ENCODE measurements at regions not wholly inside any gene's neighbourhood (a gene's known extent, or its start where the extent isn't known, plus 50 kb on each side); places are given as distances from the start of the nearest gene placed in this dataset.

GRCh38 chr18:11336241-11336640 lies 186.9 kb upstream of the PIEZO2 start:
- H3K36me3 Mint-ChIP-seq (ENCODE audit: low read depth): no peaks in the 10 kb centered on the region
- no peak overlapping the region for H3K4me3 Mint-ChIP-seq
- intact Hi-C loops (cut with micrococcal nuclease): no loop called here
- H3K27me3 Mint-ChIP-seq (ENCODE audit: insufficient read depth): peaks cover 1% of the 10 kb centered on the region
- no peaks in the 10 kb centered on the region for H3K9me3 Mint-ChIP-seq
- DNase-seq (ENCODE audit: low spot score): no peak
- H3K4me1 Mint-ChIP-seq (ENCODE audit: low read depth): no peaks in the 10 kb centered on the region
- no peak overlapping the region for H3K27ac Mint-ChIP-seq

- no peak for DNase-seq (ENCODE audit: low spot score)
- peaks cover 3% of the 10 kb centered on the region for H3K27me3 Mint-ChIP-seq (ENCODE audit: insufficient read depth)
- no peaks in the 10 kb centered on the region for H3K36me3 Mint-ChIP-seq (ENCODE audit: low read depth)
- no peaks in the 10 kb centered on the region for H3K9me3 Mint-ChIP-seq
- H3K4me1 Mint-ChIP-seq (ENCODE audit: low read depth): peaks cover 7% of the 10 kb centered on the region
- H3K4me3 Mint-ChIP-seq: no peak overlapping the region
- no peak overlapping the region for H3K27ac Mint-ChIP-seq
- intact Hi-C loops (cut with micrococcal nuclease): no loop called here
Observed at GRCh38 chr18:11327391-11328009, 178.1 kb upstream of the PIEZO2 start.

- peak; percentile 1 for DNase-seq (ENCODE audit: low spot score)
- Mint-ChIP-seq H3K27me3 (ENCODE audit: insufficient read depth) (no peaks in the 10 kb centered on the region), H3K27ac (no peak overlapping the region), H3K36me3 (ENCODE audit: low read depth) (no peaks in the 10 kb centered on the region), H3K4me1 (ENCODE audit: low read depth) (peaks cover 7% of the 10 kb centered on the region), H3K4me3 (no peak overlapping the region), H3K9me3 (no peaks in the 10 kb centered on the region)
- intact Hi-C loops (cut with micrococcal nuclease): no loop called here
Observed at GRCh38 chr18:11324956-11325882, 175.8 kb upstream of the PIEZO2 start.

- Mint-ChIP-seq H3K27me3 (ENCODE audit: insufficient read depth) (peaks cover under 1% of the 10 kb centered on the region), H3K27ac (no peak overlapping the region), H3K4me1 (ENCODE audit: low read depth) (peaks cover 7% of the 10 kb centered on the region), H3K9me3 (no peaks in the 10 kb centered on the region), H3K4me3 (no peak overlapping the region), H3K36me3 (ENCODE audit: low read depth) (no peaks in the 10 kb centered on the region)
- intact Hi-C loops (cut with micrococcal nuclease): no loop called here
- no peak for DNase-seq (ENCODE audit: low spot score)
Observed at GRCh38 chr18:11324510-11324909, 175.1 kb upstream of the PIEZO2 start.

- Mint-ChIP-seq H3K4me1 (ENCODE audit: low read depth) (peaks cover 7% of the 10 kb centered on the region), H3K36me3 (ENCODE audit: low read depth) (no peaks in the 10 kb centered on the region), H3K27me3 (ENCODE audit: insufficient read depth) (peaks cover 2% of the 10 kb centered on the region), H3K4me3 (no peak overlapping the region), H3K27ac (no peak overlapping the region), H3K9me3 (no peaks in the 10 kb centered on the region)
- intact Hi-C loops (cut with micrococcal nuclease): no loop called here
- no peak for DNase-seq (ENCODE audit: low spot score)
Observed at GRCh38 chr18:11323359-11323819, 174.0 kb upstream of the PIEZO2 start.

GRCh38 chr18:11322716-11323115 lies 173.3 kb upstream of the PIEZO2 start:
- peaks cover 7% of the 10 kb centered on the region for H3K4me1 Mint-ChIP-seq (ENCODE audit: low read depth)
- H3K36me3 Mint-ChIP-seq (ENCODE audit: low read depth): no peaks in the 10 kb centered on the region
- no peak overlapping the region for H3K4me3 Mint-ChIP-seq
- intact Hi-C loops (cut with micrococcal nuclease): no loop called here
- peaks cover 2% of the 10 kb centered on the region for H3K27me3 Mint-ChIP-seq (ENCODE audit: insufficient read depth)
- H3K27ac Mint-ChIP-seq: no peak overlapping the region
- no peaks in the 10 kb centered on the region for H3K9me3 Mint-ChIP-seq
- no peak for DNase-seq (ENCODE audit: low spot score)

- peaks cover 2% of the 10 kb centered on the region for H3K27me3 Mint-ChIP-seq (ENCODE audit: insufficient read depth)
- no peaks in the 10 kb centered on the region for H3K9me3 Mint-ChIP-seq
- intact Hi-C loops (cut with micrococcal nuclease): no loop called here
- no peak for DNase-seq (ENCODE audit: low spot score)
- peaks cover 7% of the 10 kb centered on the region for H3K4me1 Mint-ChIP-seq (ENCODE audit: low read depth)
- H3K4me3 Mint-ChIP-seq: no peak overlapping the region
- no peaks in the 10 kb centered on the region for H3K36me3 Mint-ChIP-seq (ENCODE audit: low read depth)
- no peak overlapping the region for H3K27ac Mint-ChIP-seq
Observed at GRCh38 chr18:11322006-11322405, 172.6 kb upstream of the PIEZO2 start.

- no peaks in the 10 kb centered on the region for H3K36me3 Mint-ChIP-seq (ENCODE audit: low read depth)
- peaks cover 7% of the 10 kb centered on the region for H3K4me1 Mint-ChIP-seq (ENCODE audit: low read depth)
- intact Hi-C loops (cut with micrococcal nuclease): no loop called here
- no peaks in the 10 kb centered on the region for H3K9me3 Mint-ChIP-seq
- no peak for DNase-seq (ENCODE audit: low spot score)
- H3K27me3 Mint-ChIP-seq (ENCODE audit: insufficient read depth): peaks cover 2% of the 10 kb centered on the region
- H3K4me3 Mint-ChIP-seq: no peak overlapping the region
- no peak overlapping the region for H3K27ac Mint-ChIP-seq
Observed at GRCh38 chr18:11320986-11321385, 171.6 kb upstream of the PIEZO2 start.

- Mint-ChIP-seq H3K9me3 (no peaks in the 10 kb centered on the region), H3K27me3 (ENCODE audit: insufficient read depth) (peaks cover 6% of the 10 kb centered on the region)
- intact Hi-C loops (cut with micrococcal nuclease): no loop called here
Observed at GRCh38 chr18:11316546-11316945, 167.2 kb upstream of the PIEZO2 start.

GRCh38 chr18:11310476-11311086 lies 161.2 kb upstream of the PIEZO2 start:
- Mint-ChIP-seq H3K36me3 (ENCODE audit: low read depth) (no peaks in the 10 kb centered on the region), H3K4me1 (ENCODE audit: low read depth) (peaks cover 5% of the 10 kb centered on the region), H3K27ac (no peak overlapping the region), H3K9me3 (no peaks in the 10 kb centered on the region), H3K27me3 (ENCODE audit: insufficient read depth) (peaks cover 4% of the 10 kb centered on the region), H3K4me3 (no peak overlapping the region)
- DNase-seq (ENCODE audit: low spot score): peak; percentile 1
- intact Hi-C loops (cut with micrococcal nuclease): no loop called here

More at GRCh38 chr18:11316546-11316945, 167.2 kb upstream of the PIEZO2 start:
- no peaks in the 10 kb centered on the region for H3K4me1 Mint-ChIP-seq (ENCODE audit: low read depth)
- H3K36me3 Mint-ChIP-seq (ENCODE audit: low read depth): no peaks in the 10 kb centered on the region
- no peak for DNase-seq (ENCODE audit: low spot score)
- no peak overlapping the region for H3K4me3 Mint-ChIP-seq
- H3K27ac Mint-ChIP-seq: no peak overlapping the region

GRCh38 chr18:11309172-11309571 lies 159.8 kb upstream of the PIEZO2 start:
- Mint-ChIP-seq H3K9me3 (peaks cover 2% of the 10 kb centered on the region), H3K4me1 (ENCODE audit: low read depth) (peaks cover 5% of the 10 kb centered on the region), H3K4me3 (no peak overlapping the region), H3K27me3 (ENCODE audit: insufficient read depth) (peaks cover 3% of the 10 kb centered on the region), H3K27ac (no peak overlapping the region), H3K36me3 (ENCODE audit: low read depth) (no peaks in the 10 kb centered on the region)
- intact Hi-C loops (cut with micrococcal nuclease): no loop called here
- no peak for DNase-seq (ENCODE audit: low spot score)

GRCh38 chr18:11308499-11308898 lies 159.1 kb upstream of the PIEZO2 start:
- Mint-ChIP-seq H3K4me3 (no peak overlapping the region), H3K36me3 (ENCODE audit: low read depth) (no peaks in the 10 kb centered on the region), H3K27ac (no peak overlapping the region), H3K4me1 (ENCODE audit: low read depth) (peaks cover 5% of the 10 kb centered on the region), H3K9me3 (peaks cover 2% of the 10 kb centered on the region), H3K27me3 (ENCODE audit: insufficient read depth) (no peaks in the 10 kb centered on the region)
- DNase-seq (ENCODE audit: low spot score): no peak
- intact Hi-C loops (cut with micrococcal nuclease): no loop called here

- H3K9me3 Mint-ChIP-seq: peaks cover 2% of the 10 kb centered on the region
- H3K27ac Mint-ChIP-seq: no peak overlapping the region
- intact Hi-C loops (cut with micrococcal nuclease): no loop called here
- H3K4me3 Mint-ChIP-seq: no peak overlapping the region
- no peaks in the 10 kb centered on the region for H3K36me3 Mint-ChIP-seq (ENCODE audit: low read depth)
- peaks cover 5% of the 10 kb centered on the region for H3K4me1 Mint-ChIP-seq (ENCODE audit: low read depth)
- H3K27me3 Mint-ChIP-seq (ENCODE audit: insufficient read depth): no peaks in the 10 kb centered on the region
- no peak for DNase-seq (ENCODE audit: low spot score)
Observed at GRCh38 chr18:11307716-11308115, 158.3 kb upstream of the PIEZO2 start.
